Caco-2 (cell line): ENCODE measurements at regions not wholly inside any gene's neighbourhood (a gene's known extent, or its start where the extent isn't known, plus 50 kb on each side); places are given as distances from the start of the nearest gene placed in this dataset.

Source experiments
- BruUV-seq: library from RNA; stranded (reverse); fragments of 400-500 nt; replicated peaks from 2 replicates; lab custom pipeline; 2021; lab: Mats Ljungman, UMichigan
- CTCF ChIA-PET: fragments of 300-600 bp; sonication (Branson Sonifier 250); formaldehyde crosslinking; loops from one replicate; lab custom pipeline; 2022; ENCODE audit warnings: antibody characterized with exemption; lab: Charles Lee
- POLR2A ChIA-PET: fragments of 300-600 bp; sonication (Branson Sonifier 250); formaldehyde crosslinking; loops from one replicate; lab custom pipeline; 2022; ENCODE audit warnings: antibody characterized with exemption; lab: Charles Lee
- DNase-seq, 2 experiments: peaks; one replicate each; pipeline versions ENCODE4 v3.0.0 to v3.0.0-alpha.2; 2020 to 2022
- H3K27me3 ChIP-seq: replicated peaks from 2 replicates; pipeline ENCODE4 v1.6.0; 2011; ENCODE audit warnings: low read length; ENCODE audit not compliant: control insufficient read depth, insufficient read depth
- H3K36me3 ChIP-seq: 2 replicates; pipeline ENCODE4 v1.5.1; 2011; ENCODE audit warnings: low read length; ENCODE audit not compliant: control insufficient read depth, insufficient read depth
- H3K4me1 ChIP-seq: fragments of 250-450 bp; sonication (Bioruptor Pico); 2 replicates; pipeline ENCODE4 v1.5.1; 2020; ENCODE audit warnings: mild to moderate bottlenecking
- H3K4me3 ChIP-seq: 2 replicates; pipeline ENCODE4 v1.5.1; 2011; ENCODE audit warnings: low read depth, mild to moderate bottlenecking, control low read depth, low read length
- H3K9me3 ChIP-seq: fragments of 250-450 bp; sonication (Bioruptor Pico); 2 replicates; pipeline ENCODE4 v1.5.1; 2020; ENCODE audit warnings: mild to moderate bottlenecking, moderate library complexity
- H3K27ac Mint-ChIP-seq: one replicate; pipeline ENCODE4 v1.8.0; 2022; ENCODE audit warnings: mixed read lengths; ENCODE audit not compliant: unreplicated experiment
- H3K27me3 Mint-ChIP-seq: one replicate; pipeline ENCODE4 v1.8.0; 2022; ENCODE audit warnings: mixed read lengths; ENCODE audit not compliant: insufficient read depth, unreplicated experiment
- H3K36me3 Mint-ChIP-seq: one replicate; pipeline ENCODE4 v1.8.0; 2022; ENCODE audit warnings: mild to moderate bottlenecking, mixed read lengths; ENCODE audit not compliant: insufficient read depth, unreplicated experiment
- H3K4me1 Mint-ChIP-seq: one replicate; pipeline ENCODE4 v1.8.0; 2022; ENCODE audit warnings: low read depth, mixed read lengths; ENCODE audit not compliant: unreplicated experiment
- H3K4me3 Mint-ChIP-seq: one replicate; pipeline ENCODE4 v1.8.0; 2022; ENCODE audit warnings: mild to moderate bottlenecking, moderate library complexity, mixed read lengths; ENCODE audit not compliant: unreplicated experiment
- H3K9me3 Mint-ChIP-seq: one replicate; pipeline ENCODE4 v1.8.0; 2022; ENCODE audit warnings: mixed read lengths; ENCODE audit not compliant: unreplicated experiment
- intact Hi-C: fragments of 100-400 bp; cut with micrococcal nuclease; formaldehyde crosslinking; loops from one replicate; pipeline ENCODE4 v1.10.0; 2022; ENCODE audit not compliant: unreplicated experiment
- TF ChIP-seq, protein P1 (sequence below), 2 experiments: fragments of 200-600 bp in 1 of 2; IDR thresholded peaks; 1 replicate in 1 of 2; 2 replicates in 1 of 2; pipeline versions ENCODE4 v1.5.1 to v1.8.0; 2011 to 2022; ENCODE audit warnings: antibody characterized with exemption in 1 of 2, control low read depth in 1 of 2, inconsistent platforms in 1 of 2, low read depth in 1 of 2, low read length in 1 of 2, mild to moderate bottlenecking in 1 of 2, moderate library complexity in 1 of 2; ENCODE audit not compliant: insufficient read depth in 1 of 2, severe bottlenecking in 1 of 2, unreplicated experiment in 1 of 2

- H3K9me3 Mint-ChIP-seq: no peaks in the 10 kb centered on the region
- no peaks in the 10 kb centered on the region for H3K4me1 Mint-ChIP-seq
- TF ChIP-seq, protein P1, sequence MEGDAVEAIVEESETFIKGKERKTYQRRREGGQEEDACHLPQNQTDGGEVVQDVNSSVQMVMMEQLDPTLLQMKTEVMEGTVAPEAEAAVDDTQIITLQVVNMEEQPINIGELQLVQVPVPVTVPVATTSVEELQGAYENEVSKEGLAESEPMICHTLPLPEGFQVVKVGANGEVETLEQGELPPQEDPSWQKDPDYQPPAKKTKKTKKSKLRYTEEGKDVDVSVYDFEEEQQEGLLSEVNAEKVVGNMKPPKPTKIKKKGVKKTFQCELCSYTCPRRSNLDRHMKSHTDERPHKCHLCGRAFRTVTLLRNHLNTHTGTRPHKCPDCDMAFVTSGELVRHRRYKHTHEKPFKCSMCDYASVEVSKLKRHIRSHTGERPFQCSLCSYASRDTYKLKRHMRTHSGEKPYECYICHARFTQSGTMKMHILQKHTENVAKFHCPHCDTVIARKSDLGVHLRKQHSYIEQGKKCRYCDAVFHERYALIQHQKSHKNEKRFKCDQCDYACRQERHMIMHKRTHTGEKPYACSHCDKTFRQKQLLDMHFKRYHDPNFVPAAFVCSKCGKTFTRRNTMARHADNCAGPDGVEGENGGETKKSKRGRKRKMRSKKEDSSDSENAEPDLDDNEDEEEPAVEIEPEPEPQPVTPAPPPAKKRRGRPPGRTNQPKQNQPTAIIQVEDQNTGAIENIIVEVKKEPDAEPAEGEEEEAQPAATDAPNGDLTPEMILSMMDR (IDR thresholded peaks at IDR 0.05; ENCODE audit: insufficient read depth in 1 of 2, low read depth in 1 of 2, low read length in 1 of 2, severe bottlenecking in 1 of 2, unreplicated experiment in 1 of 2): no peak
These were observed 664.9 kb downstream of the CDH8 start for GRCh38 chr16:61371388-61371787.

DNA sequence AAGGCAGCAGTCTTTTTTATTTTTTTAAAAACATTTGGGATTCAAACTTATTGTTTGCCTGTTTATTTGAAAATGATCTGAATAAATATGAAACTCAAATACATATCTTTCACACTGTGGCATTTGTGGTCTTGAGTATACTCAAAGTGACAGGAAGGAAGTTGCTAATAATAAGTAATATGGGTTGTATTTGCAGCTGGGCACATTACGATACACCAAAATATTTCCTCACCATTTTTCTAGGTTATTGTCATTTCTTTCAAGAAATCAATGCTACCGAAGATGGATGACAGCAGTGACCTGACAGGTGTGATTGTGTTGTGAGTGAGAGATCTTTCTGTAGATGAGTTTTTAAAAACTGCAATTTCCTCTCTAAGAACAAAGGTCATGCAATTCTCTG is 665.7 kb downstream of the CDH8 start:
- Mint-ChIP-seq H3K27me3 (peaks cover 13% of the 10 kb centered on the region), H3K4me3 (no peak overlapping the region), H3K27ac (no peak overlapping the region), H3K36me3 (no peaks in the 10 kb centered on the region), H3K9me3 (no peaks in the 10 kb centered on the region), H3K4me1 (no peaks in the 10 kb centered on the region)
- intact Hi-C loops: no loop called here
- POLR2A ChIA-PET: no interaction called here
- Histone ChIP-seq H3K27me3 (no peaks in the 10 kb centered on the region), H3K4me1 (no peaks in the 10 kb centered on the region), H3K9me3 (no peaks in the 10 kb centered on the region), H3K4me3 (no peak overlapping the region), H3K36me3 (no peaks in the 10 kb centered on the region)
- BruUV-seq: no TSS peak
- TF ChIP-seq, protein P1 (IDR thresholded peaks at IDR 0.05; ENCODE audit: insufficient read depth in 1 of 2, low read depth in 1 of 2, low read length in 1 of 2, severe bottlenecking in 1 of 2, unreplicated experiment in 1 of 2): no peak
- CTCF ChIA-PET: no interaction called here
- no peak for DNase-seq

More at GRCh38 chr16:61371388-61371787, 664.9 kb downstream of the CDH8 start:
- Histone ChIP-seq H3K4me1 (no peaks in the 10 kb centered on the region), H3K4me3 (no peak overlapping the region), H3K9me3 (no peaks in the 10 kb centered on the region), H3K27me3 (no peaks in the 10 kb centered on the region), H3K36me3 (no peaks in the 10 kb centered on the region)
- ChIA-PET POLR2A (no interaction called here), CTCF (no interaction called here)
- Mint-ChIP-seq H3K4me3 (no peak overlapping the region), H3K36me3 (no peaks in the 10 kb centered on the region), H3K27me3 (peaks cover 13% of the 10 kb centered on the region), H3K27ac (no peak overlapping the region)
- intact Hi-C loops: no loop called here
- BruUV-seq: no TSS peak
- no peak for DNase-seq

- H3K4me3 Mint-ChIP-seq: no peak overlapping the region
- no peaks in the 10 kb centered on the region for H3K9me3 ChIP-seq
- ChIA-PET POLR2A (no interaction called here), CTCF (no interaction called here)
- TF ChIP-seq, protein P1 (IDR thresholded peaks at IDR 0.05; ENCODE audit: insufficient read depth in 1 of 2, low read depth in 1 of 2, low read length in 1 of 2, severe bottlenecking in 1 of 2, unreplicated experiment in 1 of 2): no peak
- no TSS peak for BruUV-seq
- no peaks in the 10 kb centered on the region for H3K36me3 ChIP-seq
- intact Hi-C loops: loop anchor here (1.0 kb wide), 1 partner anchor 217 kb away; no protein-coding TSS in a partner anchor
- no peaks in the 10 kb centered on the region for H3K4me1 Mint-ChIP-seq
- no peaks in the 10 kb centered on the region for H3K9me3 Mint-ChIP-seq
- H3K4me1 ChIP-seq: no peaks in the 10 kb centered on the region
- H3K27me3 ChIP-seq: no peaks in the 10 kb centered on the region
- DNase-seq: peak in 1 of 2 experiments; percentile 5
- H3K27ac Mint-ChIP-seq: no peak overlapping the region
- H3K36me3 Mint-ChIP-seq: no peaks in the 10 kb centered on the region
- no peak overlapping the region for H3K4me3 ChIP-seq
- peaks cover 8% of the 10 kb centered on the region for H3K27me3 Mint-ChIP-seq
These were observed 670.2 kb downstream of the CDH8 start for GRCh38 chr16:61366006-61366405.
